GM21367 (cell line): ENCODE measurements at regions not wholly inside any gene's neighbourhood (a gene's known extent, or its start where the extent isn't known, plus 50 kb on each side); places are given as distances from the start of the nearest gene placed in this dataset.

Source experiments
- ATAC-seq: cut with Tn5 transposase; IDR thresholded peaks from one replicate; pipeline ENCODE4 v1.9.1; 2021; ENCODE audit not compliant: unreplicated experiment

- ATAC-seq: no peak
Measured at GRCh38 chr10:94085766-94086437, 92.2 kb downstream of the PLCE1 start.

DNA sequence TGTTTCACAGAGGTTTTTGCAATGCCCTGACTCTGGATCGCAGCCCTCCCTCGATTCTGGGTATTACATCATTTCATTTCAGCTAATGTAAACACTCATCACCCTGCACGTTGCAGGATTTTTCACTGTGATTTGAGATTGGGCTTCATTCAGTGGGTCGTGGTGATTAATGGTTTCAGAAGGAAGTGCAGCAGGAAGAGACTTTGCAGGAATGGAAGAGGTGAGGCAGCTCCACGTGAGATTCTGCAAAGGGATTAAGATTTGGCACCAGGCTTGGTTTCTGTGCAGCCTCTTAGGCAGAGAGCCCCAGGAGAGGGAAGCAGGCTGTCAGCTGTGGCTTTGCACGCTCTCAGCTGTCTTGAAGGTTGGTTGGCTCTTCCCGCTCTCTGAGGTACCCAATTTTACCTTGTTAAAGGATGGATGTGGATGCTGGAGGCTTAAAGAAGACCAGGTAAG is 95.2 kb downstream of the PLCE1 start:
- no peak for ATAC-seq

DNA sequence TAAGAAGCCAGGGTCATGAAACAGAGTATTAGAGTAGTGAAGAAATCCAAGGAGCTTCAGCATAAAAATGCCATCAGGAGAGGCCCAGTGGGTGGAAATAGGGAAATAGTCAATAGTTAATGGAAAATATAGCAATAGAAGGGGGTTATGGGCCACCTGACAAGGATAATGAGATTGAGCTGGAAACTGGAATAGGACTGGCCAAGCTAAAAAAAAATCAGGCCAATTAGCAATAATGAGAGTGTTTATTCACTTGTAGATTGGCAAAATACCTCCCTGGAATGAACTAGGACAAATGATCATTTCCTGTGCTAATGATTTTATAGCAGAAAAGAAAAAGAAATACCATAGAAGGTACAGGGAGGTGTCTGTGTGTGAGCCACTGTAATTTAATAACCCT is 97.9 kb downstream of the PLCE1 start:
- no peak for ATAC-seq

DNA sequence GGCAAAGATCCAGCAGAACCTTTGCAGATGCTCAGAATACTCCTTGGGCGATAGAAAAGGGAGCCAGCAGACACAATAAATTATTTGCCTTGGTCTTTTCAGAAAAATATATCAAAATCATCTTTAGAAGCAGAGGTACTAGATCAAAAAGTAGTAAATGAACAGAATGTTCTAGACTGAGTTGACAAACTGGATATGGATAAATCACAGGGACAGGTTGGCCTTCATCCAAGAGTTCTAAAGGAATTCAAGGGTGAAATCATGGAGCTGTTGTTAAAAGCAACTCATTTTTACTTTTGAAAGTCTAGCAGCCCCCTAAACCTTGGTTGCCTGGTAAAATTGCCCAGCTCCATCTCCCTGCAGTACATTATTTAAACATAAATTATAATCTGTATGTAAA is 99.1 kb downstream of the PLCE1 start:
- ATAC-seq: no peak

DNA sequence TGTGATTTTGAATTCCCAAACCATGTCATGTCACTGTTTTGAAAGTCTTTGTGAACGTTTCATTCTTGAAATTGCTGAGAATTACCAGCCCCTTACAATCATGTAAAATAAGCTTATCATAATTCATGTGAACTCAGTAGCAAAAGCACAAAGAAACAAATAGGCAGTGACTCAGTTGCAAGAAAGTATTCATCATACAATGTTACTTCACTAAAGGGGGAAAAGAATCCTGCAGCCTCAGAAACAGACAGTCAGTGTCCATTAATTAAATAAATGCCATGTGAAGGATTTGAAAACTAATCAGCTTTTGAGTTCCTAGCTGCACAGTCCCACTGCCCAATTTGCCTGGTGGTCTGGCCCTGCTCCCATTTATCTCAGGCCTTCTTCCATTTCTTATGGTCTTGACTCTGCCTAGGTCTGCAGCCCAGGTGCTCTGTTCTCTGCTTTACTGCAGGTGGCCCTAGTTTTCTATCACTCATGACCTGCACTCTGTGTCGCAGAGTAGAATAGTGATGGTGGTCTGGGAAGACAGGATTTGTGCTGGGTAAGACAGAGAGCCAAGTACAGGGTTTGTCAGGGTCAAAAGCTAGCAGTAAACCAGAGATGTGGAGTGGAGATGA is 99.7 kb downstream of the PLCE1 start:
- ATAC-seq: no peak

DNA sequence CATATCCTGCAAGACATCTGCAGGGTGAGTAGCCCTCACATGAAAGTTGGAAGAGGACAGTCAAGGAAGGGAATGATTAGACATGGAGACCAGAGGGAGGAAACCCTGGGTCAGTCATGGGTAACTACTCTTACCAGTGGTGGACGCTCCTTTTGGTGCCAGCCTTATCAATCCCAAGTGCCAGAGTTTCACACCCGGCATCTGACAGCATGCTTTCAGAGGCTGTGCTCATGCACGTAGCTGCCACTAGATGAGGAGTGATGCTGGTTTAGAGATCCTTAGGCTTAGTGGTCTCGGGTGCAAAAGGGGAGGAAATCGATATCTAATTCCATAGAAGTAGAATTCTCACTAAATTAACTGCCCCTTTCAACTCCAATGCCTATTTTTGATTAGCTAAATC is 100.8 kb downstream of the PLCE1 start:
- ATAC-seq: no peak

DNA sequence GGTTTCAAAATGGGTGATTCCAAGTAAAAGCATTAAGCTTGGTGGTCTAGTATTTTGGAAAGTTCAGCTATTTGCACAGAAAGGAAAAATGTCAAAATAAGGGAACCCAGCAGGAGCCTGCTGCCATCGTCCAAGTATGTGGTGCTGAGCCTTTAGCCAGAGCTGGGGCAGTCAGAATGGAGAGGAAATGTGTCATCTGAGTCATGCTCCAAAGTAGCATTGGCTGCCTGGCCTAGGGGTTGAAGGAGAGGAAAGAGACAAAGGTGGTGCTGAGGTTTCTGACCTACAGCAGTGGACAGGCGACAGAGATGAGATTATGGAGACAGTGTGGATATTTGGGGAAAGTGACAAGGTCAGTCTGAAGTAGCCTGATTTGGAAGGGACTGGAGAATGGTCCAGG is 103.9 kb downstream of the PLCE1 start:
- no peak for ATAC-seq

DNA sequence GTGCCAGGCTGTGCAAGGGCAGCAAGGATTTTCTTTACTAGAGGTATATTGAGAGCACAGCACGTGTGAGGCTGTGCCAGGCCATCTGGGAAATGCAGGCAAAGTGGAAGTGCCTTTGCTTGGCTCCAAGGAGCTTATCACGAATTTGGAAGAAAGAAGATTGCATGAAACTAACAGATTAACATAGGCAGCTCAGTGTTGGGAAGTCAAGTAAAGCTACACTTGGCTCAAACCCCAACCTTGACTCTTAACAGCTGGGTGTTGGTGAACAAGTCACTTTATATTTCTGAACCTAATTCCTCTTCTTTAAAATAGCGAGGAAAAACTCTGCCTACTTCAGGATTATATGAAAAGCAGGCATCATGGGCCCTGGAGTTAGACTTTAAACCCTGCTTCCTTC is 105.2 kb downstream of the PLCE1 start:
- no peak for ATAC-seq

- ATAC-seq: no peak
Measured at GRCh38 chr10:94101894-94102293, 108.2 kb downstream of the PLCE1 start.

- no peak for ATAC-seq
Measured at GRCh38 chr10:94102436-94102835, 108.7 kb downstream of the PLCE1 start.

DNA sequence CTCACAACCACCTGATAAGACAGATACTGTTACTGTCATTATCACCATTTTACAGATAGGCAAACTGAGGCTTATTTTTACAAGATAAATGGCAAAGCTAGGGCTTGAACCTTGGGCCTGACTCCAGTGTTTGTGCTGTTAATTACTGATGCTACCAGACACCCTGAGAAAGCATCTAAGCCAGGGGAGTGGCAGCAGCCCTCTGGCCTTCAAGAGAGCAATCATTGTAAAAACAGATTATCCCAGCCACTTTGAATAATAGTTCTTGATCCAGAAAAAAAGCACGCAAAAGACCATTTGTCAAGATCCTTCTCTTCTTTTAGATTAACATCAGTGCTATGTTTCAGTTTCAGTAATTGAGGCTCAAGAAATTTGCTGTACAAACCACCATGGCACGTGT is 109.5 kb downstream of the PLCE1 start:
- ATAC-seq: no peak

DNA sequence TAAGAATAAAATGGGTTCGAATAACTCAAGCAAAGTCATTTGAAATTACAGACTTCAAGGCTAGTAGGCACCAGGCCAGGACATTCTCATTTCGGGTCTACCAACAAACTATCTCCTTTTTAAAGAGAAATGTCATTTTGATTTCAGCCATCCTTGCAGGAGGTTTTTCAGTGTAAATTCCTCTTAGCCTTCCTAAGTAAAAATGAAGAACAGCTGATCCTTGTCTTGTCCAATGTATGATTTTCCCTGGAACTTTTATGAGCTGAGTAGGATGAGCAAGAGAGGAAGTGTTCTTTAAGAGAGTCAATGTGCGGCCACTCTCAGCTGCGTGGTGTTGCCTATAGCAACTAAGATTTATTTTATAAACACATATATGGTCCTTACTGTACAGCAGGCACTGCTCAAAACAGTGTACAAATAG is 110.1 kb downstream of the PLCE1 start:
- ATAC-seq: no peak

- ATAC-seq: no peak
Measured at GRCh38 chr10:94104316-94105000, 110.7 kb downstream of the PLCE1 start.

DNA sequence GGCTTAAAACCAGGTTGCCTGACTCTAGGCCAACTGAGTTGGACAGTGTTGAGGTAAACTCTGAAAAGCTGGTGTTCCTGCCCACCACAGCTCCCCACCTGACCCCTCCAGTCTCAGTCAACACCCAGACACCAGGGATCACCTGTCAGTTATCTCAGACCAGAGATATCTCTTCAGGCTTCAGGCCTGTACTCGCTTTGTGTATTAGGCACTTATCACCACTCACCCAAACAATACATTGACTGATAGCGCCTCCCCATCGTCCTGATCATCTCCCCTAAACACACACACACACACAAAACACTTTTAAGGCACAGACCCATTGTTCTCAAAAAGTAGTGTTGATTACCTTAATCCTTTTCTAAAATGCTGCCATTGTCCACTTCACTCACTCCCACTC is 111.5 kb downstream of the PLCE1 start:
- ATAC-seq: no peak

- no peak for ATAC-seq
Measured at GRCh38 chr10:94107191-94107590, 113.5 kb downstream of the PLCE1 start.

DNA sequence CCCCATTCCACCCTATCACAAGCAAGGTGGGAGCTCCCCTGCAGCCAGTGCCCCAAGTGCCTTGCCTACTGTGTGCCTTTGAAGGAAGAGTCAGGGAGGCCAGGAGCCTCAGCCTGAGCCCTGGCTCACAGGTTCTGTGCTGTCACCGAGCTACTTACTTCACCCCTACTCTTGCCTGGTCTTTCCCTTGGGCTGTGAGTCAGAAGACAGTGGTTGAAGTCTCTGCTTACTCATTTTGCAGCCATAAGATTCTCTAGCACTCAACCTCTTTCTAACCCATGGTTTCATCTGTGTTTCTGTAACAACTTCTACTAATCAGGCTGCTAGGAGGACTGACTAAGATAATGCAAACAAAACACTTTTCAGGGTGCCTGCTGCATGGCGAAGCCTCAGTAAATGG is 114.5 kb downstream of the PLCE1 start:
- no peak for ATAC-seq

- ATAC-seq: no peak
Measured at GRCh38 chr10:94111367-94111766, 117.6 kb downstream of the PLCE1 start.

- no peak for ATAC-seq
Measured at GRCh38 chr10:94112321-94112720, 118.6 kb downstream of the PLCE1 start.

DNA sequence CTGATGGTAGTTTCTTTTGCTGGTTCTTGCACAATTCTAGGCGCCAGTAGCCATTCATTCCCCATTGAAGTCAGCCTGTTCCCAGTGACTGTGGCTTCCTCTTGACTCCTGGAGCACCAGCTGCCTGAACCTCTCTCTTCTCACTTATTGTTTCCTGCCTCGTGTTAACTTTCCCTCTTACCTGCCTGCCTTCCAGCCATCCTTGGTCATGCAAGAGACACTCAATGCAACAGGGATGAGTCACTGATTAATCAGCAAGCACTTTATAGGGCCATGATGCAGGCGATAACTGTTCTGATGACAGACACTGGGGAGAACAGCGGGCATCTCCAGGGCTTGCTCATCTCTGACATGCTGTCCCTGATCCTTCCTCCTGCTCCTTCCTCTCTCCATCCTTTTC is 122.0 kb downstream of the PLCE1 start:
- ATAC-seq: no peak

- no peak for ATAC-seq
Measured at GRCh38 chr10:94116848-94117247, 123.1 kb downstream of the PLCE1 start.

DNA sequence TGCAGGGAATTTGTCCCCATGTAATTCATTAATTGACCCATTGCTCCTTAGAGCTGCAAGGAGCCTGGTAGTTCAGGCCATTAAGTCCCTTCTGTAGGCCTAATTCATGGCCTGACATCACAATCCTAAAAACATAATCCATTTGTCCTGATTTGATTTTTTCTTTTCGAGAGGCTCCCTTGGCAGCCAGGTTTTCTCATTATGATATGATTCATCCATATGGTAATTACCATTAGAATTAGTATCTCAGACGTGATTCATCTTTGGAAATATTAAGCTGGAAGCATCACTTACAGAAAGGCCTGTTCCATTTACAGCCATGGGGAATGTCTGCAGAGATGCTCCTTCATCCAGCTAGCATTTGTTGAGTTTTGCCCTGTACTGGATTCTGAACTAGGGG is 128.5 kb downstream of the PLCE1 start:
- no peak for ATAC-seq

GRCh38 chr10:94123258-94123995 is 129.7 kb downstream of the PLCE1 start:
- no peak for ATAC-seq
